A673 (cell line): ENCODE measurements at regions not wholly inside any gene's neighbourhood (a gene's known extent, or its start where the extent isn't known, plus 50 kb on each side); places are given as distances from the start of the nearest gene placed in this dataset.

Source experiments
- CTCF ChIP-seq: fragments of 300-800, 200-600 bp; sonication (generic); conservative IDR thresholded peaks from 2 replicates; pipeline ENCODE4 v1.5.1; 2017; ENCODE audit warnings: low read depth, mild to moderate bottlenecking, antibody characterized with exemption, low read length, moderate library complexity, mixed read lengths
- EZH2 ChIP-seq: fragments of 200-600 bp; sonication (generic); IDR thresholded peaks from 2 replicates; pipeline ENCODE4 v1.6.1; 2017; ENCODE audit warnings: borderline replicate concordance, low read depth, mild to moderate bottlenecking, mixed read lengths, antibody characterized with exemption, low read length; ENCODE audit not compliant: poor library complexity, severe bottlenecking

GRCh38 chr9:117470455-117470854 lies 55.6 kb upstream of the ASTN2 start:
- TF ChIP-seq CTCF = no peak
- no peak for TF ChIP-seq EZH2
